Thyroid gland (tissue), 4 donors: ENCODE measurements at regions not wholly inside any gene's neighbourhood (a gene's known extent, or its start where the extent isn't known, plus 50 kb on each side); places are given as distances from the start of the nearest gene placed in this dataset.

Source experiments
- DNase-seq, 2 donors: peaks; one replicate each; pipeline ENCODE4 v3.0.0-alpha.2; 2019
- H3K27ac ChIP-seq, 3 donors: fragments of 200-600 bp; sonication (generic); 1 replicate in 2 of 3; 2 replicates in 1 of 3; pipeline ENCODE4 v1.5.1; 2016 to 2019; ENCODE audit warnings: mild to moderate bottlenecking in 1 of 3, moderate library complexity in 1 of 3
- H3K27me3 ChIP-seq: fragments of 200-600 bp; sonication (generic); one replicate; pipeline ENCODE4 v1.5.1; 2019
- H3K36me3 ChIP-seq, 2 donors: fragments of 200-600 bp; sonication (generic); one replicate each; pipeline ENCODE4 v1.5.1; 2016 to 2019
- H3K4me1 ChIP-seq, 2 donors: fragments of 200-600 bp; sonication (generic); one replicate each; pipeline ENCODE4 v1.5.1; 2017 to 2019
- H3K4me3 ChIP-seq, 3 donors: fragments of 200-600 bp; sonication (generic); replicated peaks in 1 of 3; 1 replicate in 2 of 3; 2 replicates in 1 of 3; pipeline ENCODE4 v1.5.1; 2016; ENCODE audit warnings: mild to moderate bottlenecking in 1 of 3
- H3K9me3 ChIP-seq: fragments of 200-600 bp; sonication (generic); one replicate; pipeline ENCODE4 v1.5.1; 2017
- CTCF ChIP-seq, 6 experiments: fragments of 200-600 bp in 3 of 6; fragments of 450-650 bp in 3 of 6; sonication (generic) in 3 of 6; IDR thresholded peaks; one replicate each; pipeline ENCODE4 v1.5.1; 2016 to 2019; ENCODE audit warnings: antibody characterized with exemption in 6 of 6, mild to moderate bottlenecking in 2 of 6, inconsistent platforms in 1 of 6, moderate library complexity in 1 of 6
- POLR2A ChIP-seq, 2 donors: fragments of 450-650 bp; IDR thresholded peaks; one replicate each; pipeline ENCODE4 v1.6.1; 2017; ENCODE audit warnings: antibody characterized with exemption in 2 of 2, mild to moderate bottlenecking in 2 of 2, moderate library complexity in 1 of 2
- whole genome bisulfite sequencing, 2 donors: methylation state at CpG; one replicate each; pipeline ENCODE4 v1.1.5; 2017; 5-methylcytosine and 5-hydroxymethylcytosine counted together
- intact Hi-C: fragments of 100-400 bp; cut with DNase I; formaldehyde crosslinking; loops from one replicate; pipeline ENCODE4 v1.15.1; 2023

GRCh38 chr9:7289773-7290172, 509.8 kb downstream of the DMAC1 start:
- 89 to 97% methylated on average over 1 of the region's 1 CpG for WGBS, 2 donors

GRCh38 chr9:7287986-7288385, 511.6 kb downstream of the DMAC1 start:
- Histone ChIP-seq H3K27ac (no peak overlapping the region), H3K9me3 (no peaks in the 10 kb centered on the region), H3K27me3 (no peaks in the 10 kb centered on the region), H3K36me3 (no peaks in the 10 kb centered on the region), H3K4me3 (no peak overlapping the region), H3K4me1 (no peaks in the 10 kb centered on the region)
- intact Hi-C loops = no loop called here
- TF ChIP-seq POLR2A (IDR thresholded peaks at IDR 0.05) = no peak
- TF ChIP-seq CTCF (IDR thresholded peaks at IDR 0.05) = no peak
- no peak for DNase-seq

More at GRCh38 chr9:7289773-7290172, 509.8 kb downstream of the DMAC1 start:
- TF ChIP-seq POLR2A (IDR thresholded peaks at IDR 0.05) (no peak), CTCF (IDR thresholded peaks at IDR 0.05) (no peak)
- H3K4me1 ChIP-seq = no peaks in the 10 kb centered on the region
- no peaks in the 10 kb centered on the region for H3K9me3 ChIP-seq
- no peak for DNase-seq
- H3K27me3 ChIP-seq = no peaks in the 10 kb centered on the region
- no peak overlapping the region for H3K27ac ChIP-seq
- H3K36me3 ChIP-seq = no peaks in the 10 kb centered on the region
- no peak overlapping the region for H3K4me3 ChIP-seq
- intact Hi-C loops = no loop called here

- Histone ChIP-seq H3K4me1 (no peaks in the 10 kb centered on the region), H3K9me3 (no peaks in the 10 kb centered on the region), H3K36me3 (no peaks in the 10 kb centered on the region), H3K27ac (no peak overlapping the region), H3K4me3 (no peak overlapping the region), H3K27me3 (no peaks in the 10 kb centered on the region)
- no peak for TF ChIP-seq POLR2A (IDR thresholded peaks at IDR 0.05)
- no peak for TF ChIP-seq CTCF (IDR thresholded peaks at IDR 0.05)
- DNase-seq = no peak
- WGBS, 2 donors = 71 to 78% methylated on average over 4 of the region's 4 CpGs
- intact Hi-C loops = no loop called here
Measured at GRCh38 chr9:7287065-7287464, 512.5 kb downstream of the DMAC1 start.

- H3K4me1 ChIP-seq = no peaks in the 10 kb centered on the region
- H3K9me3 ChIP-seq = no peaks in the 10 kb centered on the region
- 68 to 93% methylated on average over 2 of the region's 2 CpGs for WGBS, 2 donors
- no peaks in the 10 kb centered on the region for H3K27me3 ChIP-seq
- H3K27ac ChIP-seq = no peak overlapping the region
- H3K36me3 ChIP-seq = no peaks in the 10 kb centered on the region
- no peak overlapping the region for H3K4me3 ChIP-seq
- no peak for DNase-seq
- intact Hi-C loops = no loop called here
- TF ChIP-seq CTCF (IDR thresholded peaks at IDR 0.05) = no peak
- no peak for TF ChIP-seq POLR2A (IDR thresholded peaks at IDR 0.05)
Measured at GRCh38 chr9:7286101-7286500, 513.5 kb downstream of the DMAC1 start.

GRCh38 chr9:7285199-7285598, 514.4 kb downstream of the DMAC1 start:
- H3K4me3 ChIP-seq = no peak overlapping the region
- no peaks in the 10 kb centered on the region for H3K27me3 ChIP-seq
- H3K4me1 ChIP-seq = no peaks in the 10 kb centered on the region
- intact Hi-C loops = no loop called here
- WGBS, 2 donors = 73 to 89% methylated on average over 5 of the region's 5 CpGs
- no peak overlapping the region for H3K27ac ChIP-seq
- no peak for TF ChIP-seq CTCF (IDR thresholded peaks at IDR 0.05)
- no peak for TF ChIP-seq POLR2A (IDR thresholded peaks at IDR 0.05)
- DNase-seq = no peak
- H3K9me3 ChIP-seq = no peaks in the 10 kb centered on the region
- no peaks in the 10 kb centered on the region for H3K36me3 ChIP-seq
